Keratinocyte (primary cell): ENCODE measurements at regions not wholly inside any gene's neighbourhood (a gene's known extent, or its start where the extent isn't known, plus 50 kb on each side); places are given as distances from the start of the nearest gene placed in this dataset.

Source experiments
- DNase-seq: peaks from one replicate; pipeline ENCODE4 v3.0.0-alpha.2; 2011; ENCODE audit warnings: low read depth, missing footprints, low spot score
- FAIRE-seq: peaks from 2 replicates; lab custom pipeline; 2011; peaks lifted over from hg19 to GRCh38; lab: Jason Lieb, UNC
- H2AFZ ChIP-seq: 2 replicates; pipeline ENCODE4 v1.6.0; 2012; ENCODE audit warnings: low read length, control low read depth, inconsistent platforms; ENCODE audit not compliant: control insufficient read depth
- H3K27ac ChIP-seq: 2 replicates; pipeline ENCODE4 v1.5.1; 2011; ENCODE audit warnings: low read length; ENCODE audit not compliant: control insufficient read depth, insufficient read depth
- H3K27me3 ChIP-seq: 3 replicates; pipeline ENCODE4 v1.6.0; 2011; ENCODE audit warnings: low read length; ENCODE audit not compliant: control insufficient read depth, insufficient read depth; ENCODE audit errors: extremely low read depth
- H3K36me3 ChIP-seq, 2 experiments: 2 replicates in 1 of 2; 3 replicates in 1 of 2; pipeline ENCODE4 v1.5.1; 2011; ENCODE audit warnings: low read length in 2 of 2, mild to moderate bottlenecking in 1 of 2; ENCODE audit not compliant: control insufficient read depth in 2 of 2, insufficient read depth in 2 of 2; ENCODE audit errors: extremely low read depth in 1 of 2
- H3K4me1 ChIP-seq: 3 replicates; pipeline ENCODE4 v1.5.1; 2011; ENCODE audit warnings: low read length; ENCODE audit not compliant: control insufficient read depth, insufficient read depth; ENCODE audit errors: extremely low read depth
- H3K4me2 ChIP-seq: 3 replicates; pipeline ENCODE4 v1.6.0; 2011; ENCODE audit warnings: low read depth, low read length; ENCODE audit not compliant: control insufficient read depth, insufficient read depth; ENCODE audit errors: extremely low read depth
- H3K4me3 ChIP-seq, 3 experiments: fragments of 200-600 bp in 1 of 3; sonication (generic) in 1 of 3; 2 replicates in 2 of 3; 3 replicates in 1 of 3; pipeline ENCODE4 v1.5.1; 2011 to 2016; ENCODE audit warnings: low read length in 3 of 3, mild to moderate bottlenecking in 3 of 3, control low read depth in 2 of 3, inconsistent platforms in 1 of 3, low read depth in 1 of 3, mixed read lengths in 1 of 3, mixed run types in 1 of 3, moderate library complexity in 1 of 3; ENCODE audit not compliant: control insufficient read depth in 2 of 3, insufficient read depth in 2 of 3; ENCODE audit errors: extremely low read depth in 1 of 3
- H3K79me2 ChIP-seq: 2 replicates; pipeline ENCODE4 v1.6.0; 2012; ENCODE audit warnings: low read length; ENCODE audit not compliant: control insufficient read depth, insufficient read depth
- H3K9ac ChIP-seq: 3 replicates; pipeline ENCODE4 v1.6.0; 2011; ENCODE audit warnings: low read length; ENCODE audit not compliant: control insufficient read depth, insufficient read depth; ENCODE audit errors: extremely low read depth
- H3K9me1 ChIP-seq: 3 replicates; pipeline ENCODE4 v1.6.0; 2011; ENCODE audit warnings: low read length; ENCODE audit not compliant: control insufficient read depth, insufficient read depth; ENCODE audit errors: extremely low read depth
- H3K9me3 ChIP-seq: 2 replicates; pipeline ENCODE4 v1.5.1; 2012; ENCODE audit warnings: low read depth, low read length; ENCODE audit not compliant: control insufficient read depth
- H4K20me1 ChIP-seq: 3 replicates; pipeline ENCODE4 v1.6.0; 2011; ENCODE audit warnings: low read length; ENCODE audit not compliant: control insufficient read depth, insufficient read depth; ENCODE audit errors: extremely low read depth
- EZH2 ChIP-seq: IDR thresholded peaks from one replicate; pipeline ENCODE4 v1.6.1; 2012; ENCODE audit warnings: inconsistent platforms, mild to moderate bottlenecking, low read length, moderate library complexity
- dilution Hi-C: fragments of 300-500 bp; cut with MboI; formaldehyde crosslinking; loops from one replicate; pipeline ENCODE4 v1.7.0; 2020; ENCODE audit warnings: low sequenced_read_pairs; ENCODE audit not compliant: extremely low pct_ligation_motif_present
- TF ChIP-seq, protein P1 (sequence below), 3 experiments: IDR thresholded peaks in 1 of 3; conservative IDR thresholded peaks in 1 of 3; optimal IDR thresholded peaks in 1 of 3; 2 replicates in 2 of 3; 3 replicates in 1 of 3; pipeline versions ENCODE3 to v1.5.1; 2011; ENCODE audit warnings: low read length in 3 of 3, mild to moderate bottlenecking in 3 of 3, moderate library complexity in 2 of 3, control low read depth in 1 of 3, inconsistent platforms in 1 of 3; ENCODE audit not compliant: insufficient read depth in 2 of 3; ENCODE audit errors: extremely low read depth in 1 of 3

DNA sequence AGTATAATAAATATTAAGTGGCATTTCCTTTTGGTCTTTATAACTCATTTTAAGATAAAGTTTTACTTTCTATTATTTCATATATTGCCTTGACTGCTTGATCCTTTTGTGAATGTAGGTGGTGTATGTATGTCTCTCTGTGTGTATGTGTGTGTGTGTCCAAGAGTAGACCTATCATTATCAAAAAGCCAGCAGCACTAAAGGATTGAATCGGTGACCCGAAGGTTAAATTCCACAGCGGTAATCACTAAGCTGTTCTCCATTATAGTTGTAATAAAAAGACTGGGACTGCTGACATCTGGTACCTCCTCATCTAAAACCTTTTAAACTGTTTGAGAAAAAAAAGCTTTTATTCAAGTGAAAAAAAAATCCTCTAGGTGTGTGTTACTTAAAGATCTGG lies 1014.8 kb downstream of the PCDH7 start:
- H3K27me3 ChIP-seq = no peaks in the 10 kb centered on the region
- no peak overlapping the region for H3K27ac ChIP-seq
- H3K36me3 ChIP-seq = no peaks in the 10 kb centered on the region
- H3K9ac ChIP-seq = no peak overlapping the region
- no peak overlapping the region for H3K4me3 ChIP-seq
- no peak overlapping the region for H3K4me2 ChIP-seq
- FAIRE-seq (no peak), DNase-seq (no peak)
- no peak overlapping the region for H2AFZ ChIP-seq
- dilution Hi-C loops = no loop called here
- H3K9me1 ChIP-seq = no peaks in the 10 kb centered on the region
- no peaks in the 10 kb centered on the region for H3K9me3 ChIP-seq
- H3K4me1 ChIP-seq = no peaks in the 10 kb centered on the region
- H4K20me1 ChIP-seq = no peaks in the 10 kb centered on the region
- H3K79me2 ChIP-seq = no peaks in the 10 kb centered on the region
- TF ChIP-seq, protein P1, sequence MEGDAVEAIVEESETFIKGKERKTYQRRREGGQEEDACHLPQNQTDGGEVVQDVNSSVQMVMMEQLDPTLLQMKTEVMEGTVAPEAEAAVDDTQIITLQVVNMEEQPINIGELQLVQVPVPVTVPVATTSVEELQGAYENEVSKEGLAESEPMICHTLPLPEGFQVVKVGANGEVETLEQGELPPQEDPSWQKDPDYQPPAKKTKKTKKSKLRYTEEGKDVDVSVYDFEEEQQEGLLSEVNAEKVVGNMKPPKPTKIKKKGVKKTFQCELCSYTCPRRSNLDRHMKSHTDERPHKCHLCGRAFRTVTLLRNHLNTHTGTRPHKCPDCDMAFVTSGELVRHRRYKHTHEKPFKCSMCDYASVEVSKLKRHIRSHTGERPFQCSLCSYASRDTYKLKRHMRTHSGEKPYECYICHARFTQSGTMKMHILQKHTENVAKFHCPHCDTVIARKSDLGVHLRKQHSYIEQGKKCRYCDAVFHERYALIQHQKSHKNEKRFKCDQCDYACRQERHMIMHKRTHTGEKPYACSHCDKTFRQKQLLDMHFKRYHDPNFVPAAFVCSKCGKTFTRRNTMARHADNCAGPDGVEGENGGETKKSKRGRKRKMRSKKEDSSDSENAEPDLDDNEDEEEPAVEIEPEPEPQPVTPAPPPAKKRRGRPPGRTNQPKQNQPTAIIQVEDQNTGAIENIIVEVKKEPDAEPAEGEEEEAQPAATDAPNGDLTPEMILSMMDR (optimal IDR thresholded peaks at IDR 0.05 in 1 of 3, IDR thresholded peaks at IDR 0.05 in 1 of 3, conservative IDR thresholded peaks at IDR 0.05 in 1 of 3; ENCODE audit: extremely low read depth in 1 of 3, insufficient read depth in 2 of 3, low read length in 3 of 3) = no peak
- no peak for TF ChIP-seq EZH2

DNA sequence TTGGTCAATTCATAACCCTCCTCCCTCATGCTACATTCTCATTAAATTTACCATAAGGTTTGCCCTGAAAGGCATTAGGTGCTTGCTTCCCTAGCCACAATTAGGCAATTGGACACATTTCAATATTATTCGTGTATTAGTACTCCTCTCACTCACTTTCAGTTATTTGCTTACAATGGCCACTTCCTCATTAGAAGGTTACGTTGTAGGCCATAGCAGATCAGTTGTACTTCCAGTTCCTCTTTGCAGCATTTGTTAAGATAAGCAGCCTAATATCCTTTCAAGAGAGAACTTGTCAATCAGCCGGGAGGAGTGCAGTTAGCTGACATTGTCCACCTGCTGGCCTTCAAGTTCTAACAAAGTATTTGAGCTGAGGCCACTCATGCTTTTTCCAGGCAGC lies 1017.2 kb downstream of the PCDH7 start:
- FAIRE-seq (no peak), DNase-seq (no peak)
- Histone ChIP-seq H3K79me2 (no peaks in the 10 kb centered on the region), H2AFZ (no peak overlapping the region), H4K20me1 (no peaks in the 10 kb centered on the region), H3K27ac (no peak overlapping the region), H3K4me2 (no peak overlapping the region), H3K9me1 (no peaks in the 10 kb centered on the region), H3K9me3 (no peaks in the 10 kb centered on the region), H3K4me3 (no peak overlapping the region), H3K9ac (no peak overlapping the region), H3K27me3 (no peaks in the 10 kb centered on the region), H3K36me3 (no peaks in the 10 kb centered on the region), H3K4me1 (no peaks in the 10 kb centered on the region)
- no peak for TF ChIP-seq EZH2
- TF ChIP-seq, protein P1 (optimal IDR thresholded peaks at IDR 0.05 in 1 of 3, IDR thresholded peaks at IDR 0.05 in 1 of 3, conservative IDR thresholded peaks at IDR 0.05 in 1 of 3; ENCODE audit: extremely low read depth in 1 of 3, insufficient read depth in 2 of 3, low read length in 3 of 3) = no peak
- dilution Hi-C loops = no loop called here
